Transverse colon (tissue), 4 donors: ENCODE measurements at regions not wholly inside any gene's neighbourhood (a gene's known extent, or its start where the extent isn't known, plus 50 kb on each side); places are given as distances from the start of the nearest gene placed in this dataset.

Source experiments
- DNase-seq: peaks from one replicate; pipeline ENCODE4 v3.0.0-alpha.2; 2019
- H3K27ac ChIP-seq, 4 donors: fragments of 200-600 bp; sonication (generic); 2 replicates each; pipeline ENCODE4 v1.5.1; 2016 to 2018; ENCODE audit warnings: inconsistent platforms in 4 of 4
- H3K27me3 ChIP-seq: fragments of 200-600 bp; sonication (generic); 2 replicates; pipeline ENCODE4 v1.5.1; 2017; ENCODE audit warnings: inconsistent platforms
- H3K36me3 ChIP-seq, 4 donors: fragments of 200-600 bp; sonication (generic); 2 replicates each; pipeline ENCODE4 v1.5.1; 2017 to 2019; ENCODE audit warnings: inconsistent platforms in 4 of 4
- H3K4me1 ChIP-seq, 4 donors: fragments of 200-600 bp; sonication (generic); 2 replicates each; pipeline ENCODE4 v1.5.1; 2017 to 2020; ENCODE audit warnings: inconsistent platforms in 4 of 4
- H3K4me3 ChIP-seq, 4 donors: fragments of 200-600 bp; sonication (generic); 1 replicate in 1 of 4; 2 replicates in 3 of 4; pipeline versions ENCODE4 v1.5.1 to v1.6.1; 2017 to 2019; ENCODE audit warnings: inconsistent platforms in 4 of 4
- H3K9me3 ChIP-seq, 2 donors: fragments of 200-600 bp; sonication (generic); 2 replicates each; pipeline ENCODE4 v1.5.1; 2017 to 2019; ENCODE audit warnings: inconsistent platforms in 2 of 2
- EP300 ChIP-seq: sonication (generic); formaldehyde crosslinking; IDR thresholded peaks from one replicate; pipeline ENCODE4 v1.6.1; 2017; ENCODE audit warnings: antibody characterized with exemption, low read depth
- POLR2A ChIP-seq: fragments of 450-650 bp; IDR thresholded peaks from one replicate; pipeline ENCODE4 v1.6.1; 2016; ENCODE audit warnings: antibody characterized with exemption, mild to moderate bottlenecking, moderate library complexity
- POLR2AphosphoS5 ChIP-seq, 3 donors: sonication (generic); formaldehyde crosslinking; IDR thresholded peaks; one replicate each; pipeline ENCODE4 v1.6.1; 2016; ENCODE audit warnings: antibody characterized with exemption in 3 of 3
- WGBS, 2 donors: methylation state at CpG; one replicate each; pipeline ENCODE4 v1.1.5; 2018; ENCODE audit warnings: low coverage in 1 of 2; 5-methylcytosine and 5-hydroxymethylcytosine counted together
- in situ Hi-C, 4 donors: fragments of 200-750 bp; cut with MboI; loops; one replicate each; pipeline versions ENCODE4 v1.15.0 to v1.15.1; 2017; ENCODE audit warnings: low sequenced_read_pairs in 3 of 4, low pct_ligation_motif_present in 1 of 4, low pct_unique_long_range_greater_than_20kb in 1 of 4
- intact Hi-C: fragments of 100-400 bp; cut with DNase I; formaldehyde crosslinking; loops from one replicate; pipeline ENCODE4 v1.15.1; 2023; ENCODE audit warnings: low total_unique reads
- TF ChIP-seq, protein P1 (sequence below), 5 experiments: fragments of 200-600 bp in 3 of 5; fragments of 450-650 bp in 2 of 5; sonication (generic) in 3 of 5; IDR thresholded peaks; 1 replicate in 2 of 5; 2 replicates in 3 of 5; pipeline ENCODE4 v1.5.1; 2016 to 2017; ENCODE audit warnings: antibody characterized with exemption in 5 of 5, inconsistent platforms in 3 of 5, mild to moderate bottlenecking in 2 of 5, moderate library complexity in 1 of 5

DNA sequence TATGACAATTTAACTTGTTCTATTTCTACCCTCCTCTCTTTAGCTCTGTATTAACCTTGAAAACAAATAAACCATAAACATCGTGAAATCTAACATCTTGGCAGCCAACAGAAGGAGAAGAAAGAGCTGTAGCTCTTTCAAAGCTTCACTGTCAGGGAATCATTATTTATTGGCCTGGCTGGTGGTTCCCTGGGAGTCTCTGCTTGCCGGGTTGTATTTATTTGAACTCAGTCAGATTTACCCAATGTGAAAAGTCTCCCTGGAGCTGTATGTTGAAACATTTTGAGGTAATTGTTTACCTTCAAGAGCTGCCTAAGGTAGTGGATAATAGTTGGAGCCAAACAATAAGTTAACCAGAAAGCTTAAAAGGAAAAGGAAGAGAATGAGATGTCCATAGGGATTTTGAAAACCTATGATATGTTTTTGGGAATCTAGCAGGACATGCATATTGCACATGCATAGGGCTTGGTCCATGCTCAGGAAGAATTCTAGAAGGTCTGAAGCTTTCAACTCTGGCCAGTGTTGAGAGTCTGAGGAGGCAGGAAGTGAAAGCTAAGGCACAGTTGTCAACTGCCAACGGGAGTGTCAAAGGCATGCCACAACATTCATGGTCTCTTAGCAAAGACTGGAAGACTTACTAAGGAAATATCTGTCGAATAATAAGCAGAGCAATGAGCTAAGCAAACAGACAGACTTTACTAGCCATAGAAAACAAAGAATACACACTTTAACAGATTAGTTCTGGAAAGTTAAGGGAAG lies 621.6 kb downstream of the PCDH7 start:
- H3K9me3 ChIP-seq: peaks cover 0 to 12% of the 10 kb centered on the region in 2 donors
- TF ChIP-seq POLR2AphosphoS5 (IDR thresholded peaks at IDR 0.05) (no peak), EP300 (no peak), POLR2A (no peak)
- TF ChIP-seq, protein P1, sequence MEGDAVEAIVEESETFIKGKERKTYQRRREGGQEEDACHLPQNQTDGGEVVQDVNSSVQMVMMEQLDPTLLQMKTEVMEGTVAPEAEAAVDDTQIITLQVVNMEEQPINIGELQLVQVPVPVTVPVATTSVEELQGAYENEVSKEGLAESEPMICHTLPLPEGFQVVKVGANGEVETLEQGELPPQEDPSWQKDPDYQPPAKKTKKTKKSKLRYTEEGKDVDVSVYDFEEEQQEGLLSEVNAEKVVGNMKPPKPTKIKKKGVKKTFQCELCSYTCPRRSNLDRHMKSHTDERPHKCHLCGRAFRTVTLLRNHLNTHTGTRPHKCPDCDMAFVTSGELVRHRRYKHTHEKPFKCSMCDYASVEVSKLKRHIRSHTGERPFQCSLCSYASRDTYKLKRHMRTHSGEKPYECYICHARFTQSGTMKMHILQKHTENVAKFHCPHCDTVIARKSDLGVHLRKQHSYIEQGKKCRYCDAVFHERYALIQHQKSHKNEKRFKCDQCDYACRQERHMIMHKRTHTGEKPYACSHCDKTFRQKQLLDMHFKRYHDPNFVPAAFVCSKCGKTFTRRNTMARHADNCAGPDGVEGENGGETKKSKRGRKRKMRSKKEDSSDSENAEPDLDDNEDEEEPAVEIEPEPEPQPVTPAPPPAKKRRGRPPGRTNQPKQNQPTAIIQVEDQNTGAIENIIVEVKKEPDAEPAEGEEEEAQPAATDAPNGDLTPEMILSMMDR (IDR thresholded peaks at IDR 0.05): no peak
- no peak overlapping the region for H3K27ac ChIP-seq
- no peak for DNase-seq
- H3K4me1 ChIP-seq: peaks cover 0 to 4% (median 0%) of the 10 kb centered on the region in 4 donors
- H3K4me3 ChIP-seq: no peak overlapping the region
- 49 to 50% methylated on average over 4 of the region's 4 CpGs for WGBS, 2 donors
- H3K27me3 ChIP-seq: no peaks in the 10 kb centered on the region
- intact Hi-C loops: no loop called here
- no peaks in the 10 kb centered on the region for H3K36me3 ChIP-seq
- in situ Hi-C loops: no loop called here

DNA sequence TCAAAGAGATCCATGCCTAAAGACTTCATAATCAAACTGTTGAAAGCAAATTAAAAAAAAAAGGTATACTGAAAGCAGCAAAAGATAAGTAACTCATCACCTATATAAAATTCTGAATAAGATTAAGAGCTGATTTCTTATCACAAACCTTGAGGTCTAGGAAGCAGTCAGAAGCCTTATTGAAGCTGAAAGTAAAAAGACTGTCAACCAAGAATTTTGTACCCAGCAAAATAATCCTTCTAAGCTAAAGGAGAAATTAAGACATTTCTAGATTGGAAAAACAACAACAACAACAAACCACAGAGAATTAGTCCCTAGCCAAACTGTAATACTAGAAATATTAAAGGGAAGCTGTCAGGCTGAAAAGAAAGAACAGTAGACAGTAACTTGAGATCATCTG lies 622.9 kb downstream of the PCDH7 start:
- H3K4me3 ChIP-seq: no peak overlapping the region
- in situ Hi-C loops (no loop called here), intact Hi-C loops (no loop called here)
- no peaks in the 10 kb centered on the region for H3K36me3 ChIP-seq
- peaks cover 0 to 12% of the 10 kb centered on the region in 2 donors for H3K9me3 ChIP-seq
- peaks cover 0 to 4% (median 0%) of the 10 kb centered on the region in 4 donors for H3K4me1 ChIP-seq
- no peak for TF ChIP-seq POLR2A
- TF ChIP-seq EP300: no peak
- TF ChIP-seq POLR2AphosphoS5 (IDR thresholded peaks at IDR 0.05): no peak
- TF ChIP-seq, protein P1 (IDR thresholded peaks at IDR 0.05): no peak
- H3K27ac ChIP-seq: no peak overlapping the region
- no peak for DNase-seq
- H3K27me3 ChIP-seq: no peaks in the 10 kb centered on the region

DNA sequence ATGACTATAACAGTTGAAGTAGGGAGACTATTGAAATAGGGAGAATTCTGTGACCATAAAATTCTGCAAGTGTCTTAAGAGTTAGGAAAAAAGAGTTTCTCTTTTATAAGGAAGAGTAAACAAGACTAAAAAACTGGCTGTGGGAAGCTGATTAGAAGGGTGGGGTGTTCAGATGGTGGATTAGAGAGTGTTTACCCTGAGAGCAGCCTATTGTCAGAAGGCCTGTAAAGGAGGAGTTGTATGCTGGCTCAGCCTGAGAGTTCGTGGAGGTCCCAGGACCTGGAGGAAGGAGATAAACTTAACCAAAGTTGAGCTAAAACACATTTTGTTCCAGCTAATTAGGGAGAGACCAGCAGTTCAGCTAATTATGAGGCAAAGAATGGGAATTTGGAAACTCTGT lies 629.7 kb downstream of the PCDH7 start:
- no peak overlapping the region for H3K4me3 ChIP-seq
- in situ Hi-C loops: no loop called here
- no peak for DNase-seq

DNA sequence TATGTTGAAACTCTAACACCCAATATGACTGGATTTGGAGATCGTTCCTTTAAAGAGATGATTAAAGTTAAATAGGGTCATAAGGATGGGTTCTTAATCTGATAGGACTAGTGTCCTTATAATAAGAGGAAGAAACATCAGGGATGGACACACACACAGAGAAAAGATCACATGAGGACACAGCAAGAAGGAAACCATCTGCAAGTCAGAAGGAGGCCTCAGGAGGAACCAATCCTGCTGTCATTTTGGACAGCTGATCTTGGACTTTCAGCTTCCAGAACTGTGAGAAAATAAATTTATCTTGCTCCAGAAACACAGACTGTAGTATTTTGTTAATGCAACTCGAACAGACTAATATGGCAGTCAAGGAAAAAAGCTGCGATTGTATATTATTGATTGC lies 631.5 kb downstream of the PCDH7 start:
- intact Hi-C loops (no loop called here), in situ Hi-C loops (no loop called here)
- no peaks in the 10 kb centered on the region for H3K9me3 ChIP-seq
- no peak for TF ChIP-seq POLR2AphosphoS5 (IDR thresholded peaks at IDR 0.05)
- TF ChIP-seq EP300: no peak
- no peak for TF ChIP-seq POLR2A
- TF ChIP-seq, protein P1 (IDR thresholded peaks at IDR 0.05): no peak
- no peaks in the 10 kb centered on the region for H3K36me3 ChIP-seq
- DNase-seq: no peak
- H3K4me1 ChIP-seq: peaks cover 0 to 5% (median 0%) of the 10 kb centered on the region in 4 donors
- no peak overlapping the region for H3K27ac ChIP-seq
- 50 to 58% methylated on average over 3 of the region's 3 CpGs for WGBS, 2 donors
- H3K4me3 ChIP-seq: no peak overlapping the region
- H3K27me3 ChIP-seq: no peaks in the 10 kb centered on the region

More for the DNA sequence above, 629.7 kb downstream of the PCDH7 start:
- Histone ChIP-seq H3K4me1 (peaks cover 0 to 5% (median 0%) of the 10 kb centered on the region in 4 donors), H3K27me3 (no peaks in the 10 kb centered on the region), H3K36me3 (no peaks in the 10 kb centered on the region), H3K27ac (no peak overlapping the region), H3K9me3 (no peaks in the 10 kb centered on the region)
- intact Hi-C loops: no loop called here
- WGBS, 2 donors: 15 to 33% methylated on average over 1 of the region's 1 CpG
- TF ChIP-seq EP300: no peak
- TF ChIP-seq POLR2A: no peak
- TF ChIP-seq, protein P1 (IDR thresholded peaks at IDR 0.05): no peak
- no peak for TF ChIP-seq POLR2AphosphoS5 (IDR thresholded peaks at IDR 0.05)
